ENCODE measurements at regions not wholly inside any gene's neighbourhood (a gene's known extent, or its start where the extent isn't known, plus 50 kb on each side); places are given as distances from the start of the nearest gene placed in this dataset.

DNA sequence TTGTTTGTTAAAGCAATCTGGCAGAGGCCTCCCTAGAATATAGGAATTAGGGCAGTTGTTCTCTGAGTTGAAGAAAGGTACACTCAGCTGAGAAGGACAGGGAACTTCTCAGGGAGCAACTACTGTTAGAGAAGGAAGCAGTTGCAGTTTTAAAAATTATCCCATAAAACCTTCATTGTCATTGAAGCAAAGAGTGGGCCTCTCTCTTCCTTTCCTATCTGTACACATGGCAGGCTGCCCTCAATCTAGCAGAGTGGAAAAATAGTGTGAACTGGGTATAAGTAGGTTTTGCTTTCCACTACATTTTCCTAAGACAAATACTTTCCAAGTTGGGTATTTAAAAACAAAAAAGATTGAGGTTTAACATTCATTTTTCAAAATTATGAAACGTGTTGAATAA, 236.7 kb upstream of the KLF14 start:
- no peak for DNase-seq

- no peak for DNase-seq
Measured at GRCh38 chr7:130971297-130971696, 237.3 kb upstream of the KLF14 start.

GRCh38 chr7:130972201-130972600, 238.2 kb upstream of the KLF14 start:
- DNase-seq, result no peak

GRCh38 chr7:130973637-130974036, 239.6 kb upstream of the KLF14 start:
- no peak for DNase-seq

- no peak for DNase-seq
Measured at GRCh38 chr7:130974169-130974568, 240.2 kb upstream of the KLF14 start.

GRCh38 chr7:130974794-130975193, 240.8 kb upstream of the KLF14 start:
- no peak for DNase-seq

- DNase-seq, result no peak
Measured at GRCh38 chr7:130975731-130976130, 241.7 kb upstream of the KLF14 start.

GRCh38 chr7:130982160-130982638, 248.2 kb upstream of the KLF14 start:
- no peak for DNase-seq

DNA sequence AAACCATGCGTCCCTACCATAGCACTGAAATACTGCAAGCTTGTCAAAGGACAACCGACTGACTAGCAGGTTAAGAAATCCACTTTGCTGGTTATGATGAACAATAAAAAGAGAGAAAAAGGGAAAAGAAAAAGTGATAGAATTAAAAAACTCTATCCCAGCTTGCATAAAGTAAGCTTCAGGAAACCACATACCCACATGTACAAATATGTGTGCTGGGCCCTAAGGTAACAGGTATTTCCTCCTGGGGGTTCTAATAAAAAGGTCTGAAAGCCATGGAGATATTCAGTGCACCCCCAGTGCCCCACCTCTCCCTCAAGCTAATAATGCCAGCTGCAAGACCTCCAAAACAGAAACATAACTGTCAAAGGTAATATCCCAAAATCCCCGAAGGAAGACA, 248.6 kb upstream of the KLF14 start:
- DNase-seq, result no peak

DNA sequence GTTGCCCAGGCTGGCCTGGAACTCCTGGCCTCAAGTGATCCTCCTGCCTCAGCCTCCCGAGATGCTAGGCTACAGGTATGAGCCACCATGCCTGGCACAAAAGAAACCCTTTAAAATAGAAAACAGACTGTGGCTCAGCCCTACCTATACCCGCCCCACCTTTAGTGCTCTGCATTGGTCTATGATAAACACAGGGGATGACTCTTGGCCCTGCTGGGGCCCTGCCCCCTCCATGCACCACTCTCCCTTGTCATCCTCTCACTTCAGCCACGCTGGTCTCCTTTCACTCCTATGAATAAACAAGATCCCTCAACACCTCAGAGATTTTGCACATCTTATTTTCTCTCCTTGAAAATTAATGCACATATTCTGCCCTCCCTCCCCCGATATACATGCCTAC, 251.4 kb upstream of the KLF14 start:
- no peak for DNase-seq

GRCh38 chr7:130986261-130986690, 252.3 kb upstream of the KLF14 start:
- DNase-seq, result no peak

- DNase-seq, result no peak
Measured at GRCh38 chr7:130987092-130987491, 253.1 kb upstream of the KLF14 start.

GRCh38 chr7:130988443-130988842, 254.4 kb upstream of the KLF14 start:
- DNase-seq, result no peak

GRCh38 chr7:130989101-130989795, 255.2 kb upstream of the KLF14 start:
- DNase-seq, result no peak

- no peak for DNase-seq
Measured at GRCh38 chr7:130990178-130990832, 256.3 kb upstream of the KLF14 start.

DNA sequence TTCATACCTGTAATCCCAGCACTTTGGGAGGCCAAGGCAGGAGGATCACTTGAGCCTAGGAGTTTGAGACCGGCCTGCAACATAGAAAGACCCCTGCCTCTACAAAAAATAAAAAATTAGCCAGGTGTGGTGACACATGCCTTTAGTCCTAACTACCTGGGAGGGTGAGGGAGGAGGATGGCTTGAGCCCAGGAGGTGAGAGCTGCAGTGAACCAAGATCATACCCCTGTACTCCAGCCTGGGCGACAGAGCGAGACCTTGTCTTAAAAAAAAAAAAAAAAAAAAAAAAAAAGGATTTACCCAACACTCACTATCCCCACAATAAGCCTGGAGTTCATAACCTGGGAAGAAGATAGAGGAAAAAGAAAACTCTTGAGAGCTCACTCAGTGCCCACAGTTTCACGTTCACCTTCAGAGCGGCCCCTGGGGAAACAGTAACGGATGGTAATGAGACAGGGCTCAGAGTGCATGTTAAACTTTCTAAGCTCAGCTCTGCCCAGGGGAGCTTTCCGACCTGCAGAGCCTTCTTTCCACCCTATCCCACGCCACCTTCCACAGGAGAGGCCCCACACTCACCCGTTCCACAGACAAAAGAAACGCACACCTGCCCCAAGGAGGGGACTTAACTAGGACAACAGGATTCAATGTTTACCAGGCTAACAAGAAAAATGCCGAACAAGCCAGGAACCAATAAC, 259.8 kb upstream of the KLF14 start:
- DNase-seq, result no peak

DNA sequence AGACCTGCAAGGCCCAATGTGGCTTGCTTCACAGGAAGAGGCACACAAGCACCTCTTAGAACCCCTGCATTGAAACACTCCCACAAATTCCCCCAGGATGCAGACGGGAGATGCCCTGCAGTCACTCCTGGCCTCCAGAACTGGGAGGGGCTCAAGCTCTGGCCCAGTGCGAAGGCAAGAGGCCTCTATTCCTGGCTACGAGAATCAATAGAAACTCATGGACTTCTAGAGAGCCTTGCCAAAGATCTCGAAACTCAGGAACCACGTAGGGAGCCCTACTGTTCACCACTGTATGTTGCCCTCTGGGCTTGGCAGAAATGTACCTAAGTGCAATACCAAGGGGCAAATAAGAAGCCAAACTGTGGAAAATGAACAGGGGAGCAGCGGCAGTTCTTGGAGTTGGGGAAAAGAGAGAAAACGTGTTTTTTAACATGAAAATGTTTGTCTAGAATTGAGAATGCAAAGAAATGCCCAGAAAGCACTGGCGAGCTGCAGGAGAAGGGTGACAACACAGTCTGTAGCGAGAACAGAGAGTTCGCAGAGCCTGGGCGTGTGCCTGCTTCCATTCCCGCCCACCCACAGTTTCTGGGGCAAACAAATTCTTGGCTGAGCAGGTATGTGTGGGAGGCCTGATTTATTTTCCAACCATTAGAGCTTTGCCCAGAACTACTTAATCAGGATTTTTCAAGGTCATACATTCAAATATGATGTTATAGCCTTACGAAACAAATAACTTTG, 260.5 kb upstream of the KLF14 start:
- peak in 1 of 2 donors; percentile 72 for DNase-seq

DNA sequence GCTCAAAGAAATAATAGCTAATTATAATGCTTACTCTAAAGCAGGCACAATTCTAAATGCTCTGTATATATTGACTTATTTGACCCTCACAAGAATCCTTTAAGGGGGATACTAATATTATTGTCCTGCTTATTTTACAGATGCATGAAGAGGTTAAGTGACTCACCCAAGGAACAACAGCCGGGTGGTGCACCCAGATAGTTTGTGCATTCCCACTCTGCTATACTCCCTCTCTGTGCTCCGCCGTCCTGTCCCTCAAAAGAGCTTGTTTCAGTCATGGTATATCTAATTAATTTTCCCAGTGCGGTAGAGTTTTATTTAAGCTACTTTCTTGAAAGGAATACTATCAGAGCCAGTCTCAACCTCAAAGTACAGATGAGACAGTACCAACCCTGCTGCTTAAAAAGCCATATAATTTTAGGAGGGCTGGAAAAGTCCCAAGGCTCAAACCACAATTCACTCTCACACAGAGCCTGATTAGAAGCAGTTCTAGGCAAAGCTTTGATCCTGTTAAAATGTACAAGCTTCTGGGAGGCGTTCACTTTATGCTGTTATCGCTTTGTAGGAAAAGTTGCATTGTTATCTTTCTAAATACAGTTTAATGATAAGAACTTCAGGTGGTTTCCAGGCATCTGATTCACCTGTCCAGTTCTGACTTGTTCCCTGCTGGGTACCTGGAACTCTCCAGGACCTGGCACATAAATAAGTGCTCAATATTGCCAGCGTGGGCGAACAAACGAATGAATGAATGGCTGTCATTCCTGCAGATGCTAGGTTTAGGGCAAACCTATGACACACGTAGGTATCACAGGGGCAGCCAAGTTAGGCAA, 261.5 kb upstream of the KLF14 start:
- DNase-seq, result no peak

GRCh38 chr7:130996205-130996832, 262.3 kb upstream of the KLF14 start:
- no peak for DNase-seq

DNA sequence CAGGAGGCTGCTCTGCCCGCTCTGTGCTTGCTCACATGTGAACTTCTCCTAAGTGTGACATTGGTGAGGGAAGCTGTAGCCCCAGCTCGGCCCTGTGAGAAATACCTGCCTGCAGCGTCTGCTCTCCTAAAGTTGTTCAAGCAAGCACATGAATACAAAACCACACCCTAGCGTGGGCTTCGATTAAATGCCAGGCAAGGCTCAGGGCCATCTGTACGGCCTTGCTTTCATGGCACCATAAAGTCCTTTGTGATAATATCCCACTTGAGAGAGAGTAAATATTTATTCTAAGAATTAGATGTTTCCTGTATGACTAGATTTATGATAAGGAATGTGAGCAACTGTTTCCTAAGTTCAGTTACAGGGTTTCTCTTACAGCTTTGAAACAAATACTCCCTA, 262.8 kb upstream of the KLF14 start:
- no peak for DNase-seq

DNA sequence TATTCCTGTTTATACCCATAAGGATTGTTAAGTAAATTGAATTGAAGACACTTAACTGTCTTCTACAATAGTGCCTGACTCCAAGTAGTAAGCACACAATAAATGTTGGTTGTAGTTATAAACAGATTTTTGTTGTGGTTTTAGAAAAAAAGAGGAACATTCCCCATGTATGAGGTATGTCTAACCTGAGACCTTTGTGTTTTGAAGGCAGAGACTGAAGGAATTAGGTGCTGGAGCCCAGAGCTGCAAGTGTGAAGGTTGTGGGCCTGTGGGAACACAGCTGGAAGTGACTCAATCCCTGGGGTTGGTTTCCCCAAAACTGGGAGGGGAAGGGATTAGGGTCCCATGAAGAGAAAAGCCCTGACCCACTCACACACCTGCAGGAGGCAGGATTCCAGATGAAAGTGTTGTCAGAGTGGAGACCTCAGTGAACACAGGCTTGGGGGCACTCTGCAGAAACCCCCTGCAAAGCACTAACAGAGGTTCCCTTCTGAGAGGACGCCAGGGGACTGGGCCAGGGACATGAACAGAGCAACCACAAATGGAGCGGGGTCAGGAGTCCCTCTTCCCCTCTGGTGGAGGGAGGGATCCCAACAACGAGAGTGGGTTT, 265.1 kb upstream of the KLF14 start:
- no peak for DNase-seq

Measured in hippocampal formation (tissue), 2 donors.